ENCODE measurements at regions not wholly inside any gene's neighbourhood (a gene's known extent, or its start where the extent isn't known, plus 50 kb on each side); places are given as distances from the start of the nearest gene placed in this dataset.

DNA sequence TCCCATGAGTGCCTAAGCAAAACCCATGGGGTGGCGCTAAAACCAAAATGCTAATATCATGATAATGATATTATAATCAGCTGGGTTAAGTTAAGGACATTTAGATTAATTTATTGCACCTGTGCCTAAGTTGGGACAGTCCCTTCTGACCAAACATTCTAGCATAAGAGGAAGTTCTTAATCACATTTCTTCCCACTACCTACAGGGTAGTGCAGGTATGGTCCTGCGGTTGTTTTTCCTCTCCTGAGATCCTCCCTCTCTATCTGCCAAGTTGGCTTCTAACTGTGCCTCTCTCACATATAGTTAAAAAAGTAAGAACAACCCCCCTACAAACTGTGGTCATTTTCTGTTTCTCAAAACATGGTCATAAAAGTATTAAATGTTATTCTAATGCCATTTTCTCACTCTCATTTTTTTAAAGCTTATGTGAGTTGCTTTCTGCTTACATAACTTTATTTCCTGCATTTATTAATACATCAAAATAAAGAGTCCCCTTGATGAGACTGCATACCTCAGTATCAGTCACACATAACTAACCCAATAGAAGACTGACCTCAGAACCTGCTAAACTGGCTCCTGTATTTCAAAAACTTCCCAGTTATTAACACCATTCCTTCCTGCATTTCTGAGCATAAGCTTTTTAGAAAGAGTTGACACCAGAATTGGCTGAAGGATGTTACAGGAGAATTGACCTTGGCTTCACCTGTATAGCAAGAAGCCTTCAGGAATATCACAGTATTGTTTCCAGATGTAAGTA is 1332.5 kb downstream of the FSTL5 start:
- POLR2A ChIA-PET, result no interaction called here
- H3K79me2 ChIP-seq (ENCODE audit: insufficient read depth, low read length), result no peaks in the 10 kb centered on the region
- no peaks in the 10 kb centered on the region for H3K4me1 ChIP-seq (ENCODE audit: insufficient read depth, low read length)
- no peaks in the 10 kb centered on the region for H3K9me3 ChIP-seq (ENCODE audit: low read length)
- CTCF ChIA-PET (ENCODE audit: low intra/inter-chr PET ratio, low total read pairs), result no interaction called here
- H3K4me3 ChIP-seq (replicated peaks in 1 of 3; ENCODE audit: insufficient read depth in 1 of 3, low read depth in 2 of 3, low read length in 3 of 3), result no peak overlapping the region
- H3K27ac ChIP-seq (ENCODE audit: extremely low read length, insufficient read depth, low read length), result no peak overlapping the region
- TF ChIP-seq ZNF329 (CRISPR knock-in tag; IDR thresholded peaks at IDR 0.05; ENCODE audit: low read depth) (no peak), WIZ (CRISPR knock-in tag; IDR thresholded peaks at IDR 0.05) (no peak), CBX5 (CRISPR knock-in tag; IDR thresholded peaks at IDR 0.05; ENCODE audit: borderline replicate concordance) (no peak), CHCHD3 (CRISPR knock-in tag; IDR thresholded peaks at IDR 0.05) (no peak), KLF12 (CRISPR knock-in tag; IDR thresholded peaks at IDR 0.05; ENCODE audit: borderline replicate concordance) (no peak), ZFY (CRISPR knock-in tag; IDR thresholded peaks at IDR 0.05) (no peak), PAWR (CRISPR knock-in tag; IDR thresholded peaks at IDR 0.05; ENCODE audit: borderline replicate concordance) (no peak), ZNF761 (CRISPR knock-in tag; conservative IDR thresholded peaks at IDR 0.05) (no peak), PLRG1 (conservative IDR thresholded peaks at IDR 0.05) (no peak), ETV6 (CRISPR knock-in tag; conservative IDR thresholded peaks at IDR 0.05) (no peak), SP2 (CRISPR knock-in tag; IDR thresholded peaks at IDR 0.05) (no peak), ZSCAN29 (CRISPR knock-in tag; conservative IDR thresholded peaks at IDR 0.05) (no peak), JDP2 (CRISPR knock-in tag; IDR thresholded peaks at IDR 0.05; ENCODE audit: borderline replicate concordance) (no peak), SP4 (CRISPR knock-in tag; IDR thresholded peaks at IDR 0.05) (no peak), ZNF333 (CRISPR knock-in tag; IDR thresholded peaks at IDR 0.05; ENCODE audit: borderline replicate concordance) (no peak), ATF7 (IDR thresholded peaks at IDR 0.05) (no peak), ATF7 (CRISPR knock-in tag; IDR thresholded peaks at IDR 0.05) (no peak), NFE2L2 (IDR thresholded peaks at IDR 0.05; ENCODE audit: low read length) (no peak), FLYWCH1 (CRISPR knock-in tag; IDR thresholded peaks at IDR 0.05) (no peak)
- TF ChIP-seq, protein P1, sequence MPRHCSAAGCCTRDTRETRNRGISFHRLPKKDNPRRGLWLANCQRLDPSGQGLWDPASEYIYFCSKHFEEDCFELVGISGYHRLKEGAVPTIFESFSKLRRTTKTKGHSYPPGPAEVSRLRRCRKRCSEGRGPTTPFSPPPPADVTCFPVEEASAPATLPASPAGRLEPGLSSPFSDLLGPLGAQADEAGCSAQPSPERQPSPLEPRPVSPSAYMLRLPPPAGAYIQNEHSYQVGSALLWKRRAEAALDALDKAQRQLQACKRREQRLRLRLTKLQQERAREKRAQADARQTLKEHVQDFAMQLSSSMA (CRISPR knock-in tag; IDR thresholded peaks at IDR 0.05), result no peak
- H4K20me1 ChIP-seq (ENCODE audit: insufficient read depth, low read length), result no peaks in the 10 kb centered on the region
- FAIRE-seq (no peak), DNase-seq (ENCODE audit: low spot score) (no peak), ATAC-seq (no peak)
- 50% methylated on average over 2 of the region's 2 CpGs for WGBS (ENCODE audit: low lambda C conversion rate)
- intact Hi-C loops (cut with micrococcal nuclease; ENCODE audit: unreplicated experiment), result no loop called here
- no TSS peak for BruUV-seq (replicated peaks)
- no peak overlapping the region for H3K9ac ChIP-seq (ENCODE audit: insufficient read depth, low read depth, low read length)
- in situ Hi-C loops (cut with HindIII; ENCODE audit: extremely low pct_ligation_motif_present, low pct_unique_long_range_greater_than_20kb), result no loop called here
- no peak overlapping the region for H3K4me2 ChIP-seq (ENCODE audit: low read depth, low read length)
- no peaks in the 10 kb centered on the region for H3K27me3 ChIP-seq (ENCODE audit: control insufficient read depth in 1 of 2, insufficient read depth in 2 of 2, low read length in 2 of 2)
- no peak overlapping the region for H2AFZ ChIP-seq (ENCODE audit: low read length)
- H3K36me3 ChIP-seq (replicated peaks in 1 of 2; ENCODE audit: control insufficient read depth in 1 of 2, insufficient read depth in 2 of 2, low read length in 2 of 2), result no peaks in the 10 kb centered on the region
